ENCODE measurements at regions not wholly inside any gene's neighbourhood (a gene's known extent, or its start where the extent isn't known, plus 50 kb on each side); places are given as distances from the start of the nearest gene placed in this dataset.

DNA sequence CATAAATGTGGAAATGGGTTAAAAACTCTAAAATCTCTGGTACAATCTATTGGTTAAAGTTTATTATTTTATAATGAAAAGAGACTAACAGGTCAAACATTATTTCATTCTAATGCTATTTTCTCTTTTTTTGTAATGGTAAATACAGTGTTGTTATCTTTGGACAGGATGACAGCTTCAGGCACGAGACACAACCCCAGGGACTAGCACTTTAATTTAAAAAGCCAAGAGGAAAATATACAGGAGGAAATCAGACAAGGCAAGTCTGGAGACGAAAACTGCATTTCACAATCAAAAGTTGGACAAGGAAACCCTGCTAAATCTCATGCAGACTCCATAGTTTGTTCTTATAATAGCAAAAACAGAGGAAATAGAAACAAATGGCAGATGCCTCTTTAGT, 589.1 kb upstream of the CDH8 start:
- no peaks in the 10 kb centered on the region for H3K9me3 ChIP-seq (replicated peaks; ENCODE audit: control insufficient read depth, insufficient read depth, low read length)
- 0% methylated on average over 2 of the region's 2 CpGs for WGBS (ENCODE audit: insufficient coverage, insufficient replicate concordance, low lambda C conversion rate, missing lambda C conversion rate)
- no peak for ATAC-seq
- CTCF ChIA-PET: no interaction called here
- no peaks in the 10 kb centered on the region for H3K79me2 ChIP-seq (ENCODE audit: control insufficient read depth, insufficient read depth, low read length)
- SMC1A ChIA-PET (ENCODE audit: uncharacterized antibody, unreplicated experiment): no interaction called here
- in situ Hi-C loops (cut with MboI) (no loop called here), intact Hi-C loops (cut with micrococcal nuclease; ENCODE audit: unreplicated experiment) (no loop called here)
- POLR2A ChIA-PET: no interaction called here
- no peak for FAIRE-seq
- no peak overlapping the region for H3K4me2 ChIP-seq (ENCODE audit: control insufficient read depth, insufficient read depth)
- no peak overlapping the region for H3K9ac ChIP-seq (ENCODE audit: control insufficient read depth, insufficient read depth, low read length)
- RAD21 ChIA-PET (ENCODE audit: unreplicated experiment): no interaction called here
- no peak for TF ChIP-seq TAF1 (IDR thresholded peaks at IDR 0.05; ENCODE audit: borderline replicate concordance, low read depth, low read length)
- TF ChIP-seq CHD1 (IDR thresholded peaks at IDR 0.05; ENCODE audit: low read depth, low read length): no peak
- no peak for TF ChIP-seq FOXK2 (IDR thresholded peaks at IDR 0.05)
- H2AFZ ChIP-seq (ENCODE audit: control insufficient read depth, low read depth, low read length): no peak overlapping the region
- DNase-seq (ENCODE audit: low read depth, low spot score): no peak
- no peaks in the 10 kb centered on the region for H3K4me1 ChIP-seq (ENCODE audit: control insufficient read depth, insufficient read depth, low read length)
- H3K4me3 ChIP-seq: no peak overlapping the region
- no peaks in the 10 kb centered on the region for H4K20me1 ChIP-seq (ENCODE audit: control insufficient read depth, insufficient read depth)
- no peaks in the 10 kb centered on the region for H3K36me3 ChIP-seq (ENCODE audit: control insufficient read depth in 2 of 2, insufficient read depth in 2 of 2, low read length in 1 of 2)
- no peaks in the 10 kb centered on the region for H3K27me3 ChIP-seq (replicated peaks in 1 of 2; ENCODE audit: control insufficient read depth in 2 of 2, insufficient read depth in 2 of 2, low read length in 1 of 2)
- BruUV-seq (replicated peaks): no TSS peak
- H3K27ac ChIP-seq (ENCODE audit: control insufficient read depth, insufficient read depth): no peak overlapping the region

DNA sequence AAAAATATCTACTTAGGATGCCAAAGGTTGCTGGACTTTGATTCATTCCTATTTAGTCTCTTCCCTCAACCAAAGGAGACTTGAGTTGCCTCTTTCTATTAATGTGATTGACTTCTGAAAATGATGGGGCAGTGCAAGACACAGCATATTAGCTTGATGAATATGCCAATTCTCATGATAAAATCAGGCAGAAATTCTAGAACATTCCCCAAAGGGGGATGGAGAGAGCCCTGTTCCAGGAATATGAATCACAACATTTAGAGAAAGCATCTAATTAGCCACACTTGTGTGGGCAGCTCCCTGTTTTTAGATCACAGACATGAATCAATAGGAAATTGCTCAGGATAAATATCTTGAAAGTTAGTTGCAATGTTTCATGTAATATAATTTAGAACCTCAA, 584.0 kb upstream of the CDH8 start:
- no TSS peak for BruUV-seq (replicated peaks)
- ChIA-PET POLR2A (no interaction called here), CTCF (interaction anchor here (0.9 kb wide), 1 partner anchor 17 kb away, joined by 3 read pairs; no protein-coding TSS in a partner anchor), SMC1A (ENCODE audit: uncharacterized antibody, unreplicated experiment) (interaction anchor here (1.1 kb wide), 1 partner anchor 11 kb away, joined by 3 read pairs; no protein-coding TSS in a partner anchor), RAD21 (ENCODE audit: unreplicated experiment) (no interaction called here)
- Histone ChIP-seq H3K4me3 (no peak overlapping the region), H3K4me2 (ENCODE audit: control insufficient read depth, insufficient read depth) (no peak overlapping the region), H3K4me1 (ENCODE audit: control insufficient read depth, insufficient read depth, low read length) (no peaks in the 10 kb centered on the region), H3K27ac (ENCODE audit: control insufficient read depth, insufficient read depth) (no peak overlapping the region), H3K79me2 (ENCODE audit: control insufficient read depth, insufficient read depth, low read length) (no peaks in the 10 kb centered on the region), H2AFZ (ENCODE audit: control insufficient read depth, low read depth, low read length) (no peak overlapping the region), H4K20me1 (ENCODE audit: control insufficient read depth, insufficient read depth) (no peaks in the 10 kb centered on the region), H3K27me3 (replicated peaks in 1 of 2; ENCODE audit: control insufficient read depth in 2 of 2, insufficient read depth in 2 of 2, low read length in 1 of 2) (no peaks in the 10 kb centered on the region), H3K36me3 (ENCODE audit: control insufficient read depth in 2 of 2, insufficient read depth in 2 of 2, low read length in 1 of 2) (no peaks in the 10 kb centered on the region), H3K9me3 (replicated peaks; ENCODE audit: control insufficient read depth, insufficient read depth, low read length) (no peaks in the 10 kb centered on the region), H3K9ac (ENCODE audit: control insufficient read depth, insufficient read depth, low read length) (no peak overlapping the region)
- FAIRE-seq (no peak), DNase-seq (ENCODE audit: low read depth, low spot score) (no peak), ATAC-seq (no peak)
- in situ Hi-C loops (cut with MboI) (no loop called here), intact Hi-C loops (cut with micrococcal nuclease; ENCODE audit: unreplicated experiment) (no loop called here)
- TF ChIP-seq MEF2B (IDR thresholded peaks at IDR 0.05; ENCODE audit: partially characterized antibody, poor library complexity, severe bottlenecking) (no peak), CBX5 (IDR thresholded peaks at IDR 0.05; ENCODE audit: low read depth) (no peak), NFXL1 (IDR thresholded peaks at IDR 0.05; ENCODE audit: borderline replicate concordance) (no peak), BHLHE40 (IDR thresholded peaks at IDR 0.05; ENCODE audit: borderline replicate concordance in 1 of 2, low read depth in 2 of 2, low read length in 1 of 2) (no peak), SREBF2 (IDR thresholded peaks at IDR 0.05; ENCODE audit: low read length) (no peak), EED (IDR thresholded peaks at IDR 0.05; ENCODE audit: low read depth) (no peak), NFIC (IDR thresholded peaks at IDR 0.05; ENCODE audit: low read depth, low read length) (no peak), SMAD5 (IDR thresholded peaks at IDR 0.05; ENCODE audit: low read depth) (no peak), RB1 (IDR thresholded peaks at IDR 0.05; ENCODE audit: borderline replicate concordance) (no peak), DPF2 (IDR thresholded peaks at IDR 0.05) (no peak)
- TF ChIP-seq, protein P1, sequence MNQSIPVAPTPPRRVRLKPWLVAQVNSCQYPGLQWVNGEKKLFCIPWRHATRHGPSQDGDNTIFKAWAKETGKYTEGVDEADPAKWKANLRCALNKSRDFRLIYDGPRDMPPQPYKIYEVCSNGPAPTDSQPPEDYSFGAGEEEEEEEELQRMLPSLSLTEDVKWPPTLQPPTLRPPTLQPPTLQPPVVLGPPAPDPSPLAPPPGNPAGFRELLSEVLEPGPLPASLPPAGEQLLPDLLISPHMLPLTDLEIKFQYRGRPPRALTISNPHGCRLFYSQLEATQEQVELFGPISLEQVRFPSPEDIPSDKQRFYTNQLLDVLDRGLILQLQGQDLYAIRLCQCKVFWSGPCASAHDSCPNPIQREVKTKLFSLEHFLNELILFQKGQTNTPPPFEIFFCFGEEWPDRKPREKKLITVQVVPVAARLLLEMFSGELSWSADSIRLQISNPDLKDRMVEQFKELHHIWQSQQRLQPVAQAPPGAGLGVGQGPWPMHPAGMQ (IDR thresholded peaks at IDR 0.05; ENCODE audit: borderline replicate concordance): no peak
- TF ChIP-seq, protein P2, sequence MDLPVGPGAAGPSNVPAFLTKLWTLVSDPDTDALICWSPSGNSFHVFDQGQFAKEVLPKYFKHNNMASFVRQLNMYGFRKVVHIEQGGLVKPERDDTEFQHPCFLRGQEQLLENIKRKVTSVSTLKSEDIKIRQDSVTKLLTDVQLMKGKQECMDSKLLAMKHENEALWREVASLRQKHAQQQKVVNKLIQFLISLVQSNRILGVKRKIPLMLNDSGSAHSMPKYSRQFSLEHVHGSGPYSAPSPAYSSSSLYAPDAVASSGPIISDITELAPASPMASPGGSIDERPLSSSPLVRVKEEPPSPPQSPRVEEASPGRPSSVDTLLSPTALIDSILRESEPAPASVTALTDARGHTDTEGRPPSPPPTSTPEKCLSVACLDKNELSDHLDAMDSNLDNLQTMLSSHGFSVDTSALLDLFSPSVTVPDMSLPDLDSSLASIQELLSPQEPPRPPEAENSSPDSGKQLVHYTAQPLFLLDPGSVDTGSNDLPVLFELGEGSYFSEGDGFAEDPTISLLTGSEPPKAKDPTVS (IDR thresholded peaks at IDR 0.05; ENCODE audit: low read depth, low read length): no peak
- TF ChIP-seq, protein P3, sequence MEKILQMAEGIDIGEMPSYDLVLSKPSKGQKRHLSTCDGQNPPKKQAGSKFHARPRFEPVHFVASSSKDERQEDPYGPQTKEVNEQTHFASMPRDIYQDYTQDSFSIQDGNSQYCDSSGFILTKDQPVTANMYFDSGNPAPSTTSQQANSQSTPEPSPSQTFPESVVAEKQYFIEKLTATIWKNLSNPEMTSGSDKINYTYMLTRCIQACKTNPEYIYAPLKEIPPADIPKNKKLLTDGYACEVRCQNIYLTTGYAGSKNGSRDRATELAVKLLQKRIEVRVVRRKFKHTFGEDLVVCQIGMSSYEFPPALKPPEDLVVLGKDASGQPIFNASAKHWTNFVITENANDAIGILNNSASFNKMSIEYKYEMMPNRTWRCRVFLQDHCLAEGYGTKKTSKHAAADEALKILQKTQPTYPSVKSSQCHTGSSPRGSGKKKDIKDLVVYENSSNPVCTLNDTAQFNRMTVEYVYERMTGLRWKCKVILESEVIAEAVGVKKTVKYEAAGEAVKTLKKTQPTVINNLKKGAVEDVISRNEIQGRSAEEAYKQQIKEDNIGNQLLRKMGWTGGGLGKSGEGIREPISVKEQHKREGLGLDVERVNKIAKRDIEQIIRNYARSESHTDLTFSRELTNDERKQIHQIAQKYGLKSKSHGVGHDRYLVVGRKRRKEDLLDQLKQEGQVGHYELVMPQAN (conservative IDR thresholded peaks at IDR 0.05): no peak
